Right cardiac atrium (tissue), 5 donors: ENCODE measurements at regions not wholly inside any gene's neighbourhood (a gene's known extent, or its start where the extent isn't known, plus 50 kb on each side); places are given as distances from the start of the nearest gene placed in this dataset.

ENCODE experiments used
- ATAC-seq, 2 donors: fragments of 200-7000 bp; cut with Tn5 transposase; one replicate each; pipeline versions ENCODE4 v1.8.0 to v1.9.1; 2020; ENCODE audit warnings: moderate library complexity in 2 of 2, mild to moderate bottlenecking in 1 of 2
- DNase-seq, 3 donors: peaks; one replicate each; pipeline ENCODE4 v3.0.0-alpha.2; 2020
- H3K27ac ChIP-seq: one replicate; pipeline ENCODE4 v1.5.1; 2013; ENCODE audit warnings: mild to moderate bottlenecking, low read length, control low read depth, moderate library complexity
- H3K27me3 ChIP-seq: one replicate; pipeline ENCODE4 v1.6.1; 2013; ENCODE audit not compliant: control insufficient read depth, insufficient read depth
- H3K4me1 ChIP-seq: one replicate; pipeline ENCODE4 v1.6.1; 2013; ENCODE audit warnings: low read length; ENCODE audit not compliant: control insufficient read depth, insufficient read depth
- H3K4me3 ChIP-seq: one replicate; pipeline ENCODE4 v1.5.1; 2013; ENCODE audit warnings: low read length, control low read depth
- H3K9me3 ChIP-seq: one replicate; pipeline ENCODE4 v1.6.1; 2013; ENCODE audit warnings: low read length; ENCODE audit not compliant: control insufficient read depth
- WGBS: extraction: QIAGEN DNeasy Blood & Tissue Kit; methylation state at CpG from one replicate; pipeline ENCODE4 v1.1.7; 2013; 5-methylcytosine and 5-hydroxymethylcytosine counted together
- intact Hi-C, 4 donors: fragments of 100-400 bp; cut with DNase I; formaldehyde crosslinking; loops; one replicate each; pipeline versions ENCODE4 v1.11.0 to v1.14.0; 2022 to 2023
- donor health status: healthy with polysubstance abuse.
- donor health status: DM: no; HTN: yes; CAD: no.
- donor health status: DM: no; HTN: no; CAD: no.
- donor health status: DM: no; HTN: yes; CAD: no; lungs with severe emphysema.
- donor health status: DM: yes; HTN: yes; CAD: no.

- no peaks in the 10 kb centered on the region for H3K9me3 ChIP-seq
- no peak for ATAC-seq
- no peaks in the 10 kb centered on the region for H3K4me1 ChIP-seq
- H3K4me3 ChIP-seq = no peak overlapping the region
- no peaks in the 10 kb centered on the region for H3K27me3 ChIP-seq
- no peak for DNase-seq
- no peak overlapping the region for H3K27ac ChIP-seq
- intact Hi-C loops = no loop called here
Observed at GRCh38 chr3:144409319-144409718, 437.7 kb downstream of the DIPK2A start.

DNA sequence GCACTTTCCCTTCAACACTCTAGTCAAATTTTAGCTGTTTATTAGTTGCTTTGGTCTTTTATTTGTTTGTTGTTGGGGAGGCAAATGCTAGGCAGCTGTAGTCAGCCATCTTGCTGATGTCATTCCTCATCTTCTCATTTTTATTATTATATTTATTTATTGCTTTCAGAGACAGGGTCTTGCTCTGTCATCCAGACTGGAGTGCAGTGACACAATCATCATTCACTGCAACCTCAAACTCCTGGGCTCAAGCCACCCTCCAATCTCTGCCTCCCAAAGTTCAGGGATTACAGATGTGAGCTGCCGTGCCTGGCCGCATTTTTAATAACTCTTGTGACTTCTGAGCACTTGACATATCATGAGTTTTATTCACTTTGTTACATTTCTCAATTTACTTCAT is 441.4 kb downstream of the DIPK2A start:
- WGBS = 92% methylated on average over 2 of the region's 2 CpGs
- Histone ChIP-seq H3K9me3 (no peaks in the 10 kb centered on the region), H3K27me3 (no peaks in the 10 kb centered on the region), H3K27ac (no peak overlapping the region), H3K4me1 (no peaks in the 10 kb centered on the region), H3K4me3 (no peak overlapping the region)
- DNase-seq = no peak
- ATAC-seq = no peak
- intact Hi-C loops = no loop called here

DNA sequence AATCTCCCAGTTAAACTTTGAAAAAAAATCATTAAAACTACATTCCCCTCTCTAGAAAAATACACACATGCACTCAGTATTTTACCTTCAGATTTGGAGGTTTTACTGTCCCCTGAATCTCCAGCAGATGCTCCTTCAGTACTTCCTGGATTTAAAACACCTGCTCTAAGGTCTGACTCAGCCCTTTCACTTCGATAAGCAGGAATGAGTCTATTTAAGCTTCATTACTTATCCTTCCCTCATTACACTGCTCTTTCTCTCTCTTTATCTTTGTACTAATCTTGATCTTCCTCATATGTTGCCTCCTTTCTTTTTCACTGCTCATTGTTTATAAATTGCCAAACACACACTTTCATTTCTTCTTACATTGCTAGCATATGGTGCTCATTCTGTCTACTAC is 443.9 kb downstream of the DIPK2A start:
- intact Hi-C loops = no loop called here

GRCh38 chr3:144424606-144425005 is 453.0 kb downstream of the DIPK2A start:
- Histone ChIP-seq H3K27ac (no peak overlapping the region), H3K9me3 (no peaks in the 10 kb centered on the region), H3K27me3 (no peaks in the 10 kb centered on the region), H3K4me3 (no peak overlapping the region), H3K4me1 (no peaks in the 10 kb centered on the region)
- WGBS = 81% methylated on average over 4 of the region's 4 CpGs
- no peak for ATAC-seq
- DNase-seq = no peak
- intact Hi-C loops = no loop called here

More for the DNA sequence above, 443.9 kb downstream of the DIPK2A start:
- ATAC-seq = no peak
- Histone ChIP-seq H3K9me3 (no peaks in the 10 kb centered on the region), H3K4me1 (no peaks in the 10 kb centered on the region), H3K27me3 (no peaks in the 10 kb centered on the region), H3K27ac (no peak overlapping the region), H3K4me3 (no peak overlapping the region)
- WGBS = 54% methylated on average over 1 of the region's 1 CpG
- no peak for DNase-seq

- intact Hi-C loops = no loop called here
- H3K27me3 ChIP-seq = no peaks in the 10 kb centered on the region
- ATAC-seq = no peak
- no peaks in the 10 kb centered on the region for H3K4me1 ChIP-seq
- no peaks in the 10 kb centered on the region for H3K9me3 ChIP-seq
- no peak for DNase-seq
- H3K4me3 ChIP-seq = no peak overlapping the region
- H3K27ac ChIP-seq = no peak overlapping the region
Observed at GRCh38 chr3:144426366-144426765, 454.7 kb downstream of the DIPK2A start.

- WGBS = 91% methylated on average over 4 of the region's 4 CpGs
- intact Hi-C loops = no loop called here
- DNase-seq (no peak), ATAC-seq (no peak)
- Histone ChIP-seq H3K27ac (no peak overlapping the region), H3K4me1 (no peaks in the 10 kb centered on the region), H3K9me3 (no peaks in the 10 kb centered on the region), H3K27me3 (no peaks in the 10 kb centered on the region), H3K4me3 (no peak overlapping the region)
Observed at GRCh38 chr3:144426967-144427366, 455.3 kb downstream of the DIPK2A start.

DNA sequence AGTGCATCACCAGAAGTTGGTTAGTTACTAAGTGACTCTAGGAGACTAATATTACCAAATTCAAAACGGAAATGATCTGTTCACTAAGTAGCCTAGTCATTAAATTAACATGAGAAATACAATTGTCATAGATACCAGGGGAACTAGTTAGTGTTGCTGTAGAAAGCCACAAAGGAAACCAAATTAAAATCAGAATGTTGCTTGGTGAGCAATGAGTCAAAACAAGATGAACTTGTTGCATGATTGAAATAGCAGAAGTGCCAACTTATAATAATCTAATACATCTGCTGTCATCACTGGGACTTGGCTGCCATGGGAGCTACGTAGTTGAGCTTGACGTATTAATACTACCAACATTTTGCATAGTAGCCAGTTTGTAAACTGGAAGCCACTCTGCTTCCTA is 458.1 kb downstream of the DIPK2A start:
- intact Hi-C loops = no loop called here
- H3K27me3 ChIP-seq = no peaks in the 10 kb centered on the region
- ATAC-seq = no peak
- no peaks in the 10 kb centered on the region for H3K4me1 ChIP-seq
- WGBS = 67% methylated on average over 3 of the region's 3 CpGs
- H3K9me3 ChIP-seq = no peaks in the 10 kb centered on the region
- DNase-seq = no peak
- no peak overlapping the region for H3K4me3 ChIP-seq
- H3K27ac ChIP-seq = no peak overlapping the region

- H3K4me3 ChIP-seq = no peak overlapping the region
- intact Hi-C loops = no loop called here
- ATAC-seq (no peak), DNase-seq (no peak)
- no peaks in the 10 kb centered on the region for H3K4me1 ChIP-seq
- no peaks in the 10 kb centered on the region for H3K9me3 ChIP-seq
- H3K27ac ChIP-seq = no peak overlapping the region
- no peaks in the 10 kb centered on the region for H3K27me3 ChIP-seq
Observed at GRCh38 chr3:144431134-144431533, 459.5 kb downstream of the DIPK2A start.

DNA sequence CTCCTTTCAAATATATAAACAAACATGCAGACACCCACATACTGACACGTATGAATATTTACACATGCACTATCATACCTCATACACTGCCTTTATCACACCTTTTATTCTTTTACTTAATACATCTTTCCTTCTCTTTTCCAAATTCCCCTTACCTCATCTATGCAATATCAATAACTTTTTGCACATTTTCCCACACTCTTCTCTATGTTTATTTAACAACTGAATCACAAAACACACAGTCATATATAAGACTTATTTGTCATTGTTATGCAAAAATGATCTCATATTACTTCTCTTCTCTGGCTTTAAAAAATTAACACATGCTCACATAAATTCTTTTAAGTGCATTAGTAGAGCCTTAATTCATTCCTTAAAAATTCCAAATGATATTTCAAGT is 461.4 kb downstream of the DIPK2A start:
- no peak for ATAC-seq

DNA sequence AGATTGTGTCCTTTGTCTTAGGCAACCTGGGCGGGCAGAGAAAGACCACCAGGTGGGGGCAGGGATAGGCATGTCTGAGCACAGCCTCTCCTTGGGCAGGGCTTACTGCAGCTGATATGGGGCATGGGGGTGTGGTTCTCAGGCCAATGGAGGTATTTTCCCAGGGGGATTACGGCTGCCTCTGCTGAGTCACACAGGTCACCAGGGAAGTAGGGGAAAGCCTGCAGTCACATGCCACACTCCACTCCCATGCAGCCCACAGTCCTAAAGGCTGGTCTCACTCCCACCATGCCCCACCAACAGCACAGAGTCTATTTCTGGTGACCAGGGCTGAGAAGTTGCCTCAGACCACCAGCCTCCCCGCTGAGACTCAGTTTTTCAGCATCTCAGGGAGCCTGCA is 466.4 kb downstream of the DIPK2A start:
- no peaks in the 10 kb centered on the region for H3K27me3 ChIP-seq
- WGBS = 89% methylated on average over 3 of the region's 3 CpGs
- H3K4me1 ChIP-seq = no peaks in the 10 kb centered on the region
- no peak overlapping the region for H3K27ac ChIP-seq
- no peak for ATAC-seq
- intact Hi-C loops = no loop called here
- no peak for DNase-seq
- no peak overlapping the region for H3K4me3 ChIP-seq
- no peaks in the 10 kb centered on the region for H3K9me3 ChIP-seq

More for the DNA sequence above, 461.4 kb downstream of the DIPK2A start:
- Histone ChIP-seq H3K4me3 (no peak overlapping the region), H3K4me1 (no peaks in the 10 kb centered on the region), H3K9me3 (no peaks in the 10 kb centered on the region), H3K27me3 (no peaks in the 10 kb centered on the region), H3K27ac (no peak overlapping the region)
- DNase-seq = no peak
- 85% methylated on average over 1 of the region's 1 CpG for WGBS
- intact Hi-C loops = no loop called here

GRCh38 chr3:144444061-144444460 is 472.4 kb downstream of the DIPK2A start:
- intact Hi-C loops = no loop called here
- no peak overlapping the region for H3K4me3 ChIP-seq
- ATAC-seq (no peak), DNase-seq (no peak)
- WGBS = 80% methylated on average over 2 of the region's 2 CpGs
- no peaks in the 10 kb centered on the region for H3K9me3 ChIP-seq
- no peaks in the 10 kb centered on the region for H3K4me1 ChIP-seq
- no peaks in the 10 kb centered on the region for H3K27me3 ChIP-seq
- no peak overlapping the region for H3K27ac ChIP-seq

DNA sequence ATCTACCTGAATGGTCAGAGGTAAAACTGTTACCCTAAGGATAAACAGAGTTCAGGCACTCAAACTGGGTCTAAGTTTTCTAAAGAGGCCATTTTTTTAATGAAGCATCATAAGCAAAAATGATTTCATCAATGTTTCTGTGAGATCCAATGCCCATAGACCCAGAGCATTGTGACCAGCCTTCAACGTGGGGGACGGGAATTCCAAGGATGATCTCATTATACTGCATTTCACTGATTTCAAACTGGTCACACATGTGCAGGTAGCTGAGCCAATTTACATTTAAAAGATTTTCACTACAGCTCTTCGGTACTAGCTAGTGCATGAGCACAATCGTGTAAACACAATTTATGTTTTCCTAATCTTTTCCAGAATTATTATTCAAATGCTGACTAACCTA is 472.9 kb downstream of the DIPK2A start:
- H3K4me1 ChIP-seq = no peaks in the 10 kb centered on the region
- H3K9me3 ChIP-seq = no peaks in the 10 kb centered on the region
- DNase-seq = no peak
- 89% methylated on average over 4 of the region's 4 CpGs for WGBS
- H3K27me3 ChIP-seq = no peaks in the 10 kb centered on the region
- no peak overlapping the region for H3K27ac ChIP-seq
- ATAC-seq = no peak
- H3K4me3 ChIP-seq = no peak overlapping the region
- intact Hi-C loops = no loop called here
